Endothelial cell of umbilical vein (primary cell): ENCODE measurements at regions not wholly inside any gene's neighbourhood (a gene's known extent, or its start where the extent isn't known, plus 50 kb on each side); places are given as distances from the start of the nearest gene placed in this dataset.

Source experiments
- EZH2 ChIP-seq: IDR thresholded peaks from 2 replicates; pipeline ENCODE4 v1.6.1; 2012; ENCODE audit warnings: borderline replicate concordance, low read depth, mild to moderate bottlenecking, moderate library complexity, low read length, inconsistent platforms; ENCODE audit not compliant: severe bottlenecking
- GATA2 ChIP-seq: IDR thresholded peaks from 2 replicates; pipeline ENCODE4 v1.7.0; 2011; ENCODE audit warnings: low read depth, mild to moderate bottlenecking, moderate library complexity, mixed read lengths, low read length; ENCODE audit not compliant: insufficient read length, insufficient read depth
- JUN ChIP-seq: IDR thresholded peaks from 2 replicates; pipeline ENCODE4 v1.6.1; 2011; ENCODE audit warnings: borderline replicate concordance, low read depth; ENCODE audit not compliant: insufficient read length, insufficient read depth
- MYC ChIP-seq: IDR thresholded peaks from one replicate; pipeline ENCODE4 v1.6.1; 2011; ENCODE audit warnings: mild to moderate bottlenecking, low read depth, low read length
- POLR2A ChIP-seq: IDR thresholded peaks from 2 replicates; pipeline ENCODE4 v1.6.1; 2012; ENCODE audit warnings: low read depth, mild to moderate bottlenecking, control low read depth, low read length
- POLR2AphosphoS5 ChIP-seq: IDR thresholded peaks from 2 replicates; pipeline ENCODE4 v1.6.1; 2012; ENCODE audit warnings: low read depth, mild to moderate bottlenecking, control low read depth, low read length, moderate library complexity; ENCODE audit not compliant: insufficient read depth
- TF ChIP-seq, protein P1 (sequence below), 2 donors: IDR thresholded peaks; 1 replicate in 1 of 2; 2 replicates in 1 of 2; pipeline ENCODE4 v1.5.1; 2011; ENCODE audit warnings: low read length in 2 of 2, mild to moderate bottlenecking in 2 of 2, moderate library complexity in 2 of 2, control low read depth in 1 of 2, inconsistent platforms in 1 of 2, low read depth in 1 of 2; ENCODE audit not compliant: insufficient read depth in 1 of 2; ENCODE audit errors: extremely low read depth in 1 of 2
- TF ChIP-seq, protein P2 (sequence below): IDR thresholded peaks from 2 replicates; pipeline ENCODE4 v1.6.1; 2011; ENCODE audit not compliant: insufficient read depth, insufficient read length

DNA sequence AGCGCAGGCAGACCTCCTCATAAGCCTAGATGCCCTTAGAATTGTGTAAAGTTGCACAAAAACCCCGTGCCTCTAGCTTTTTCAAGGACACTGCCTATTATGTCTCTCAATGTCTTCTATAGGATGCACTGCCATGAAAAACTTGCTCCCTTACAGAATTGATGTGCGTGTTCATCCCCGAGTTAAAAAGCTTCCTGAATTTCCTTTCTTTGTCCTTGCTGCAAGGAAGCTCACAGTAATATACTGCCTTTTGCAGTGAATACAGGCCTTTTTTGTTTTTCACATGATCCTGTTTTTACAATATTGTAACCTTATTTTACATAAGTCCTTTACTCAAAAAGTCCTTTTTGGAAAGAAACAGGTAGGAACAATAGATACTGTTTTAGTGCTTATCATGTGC, 193.0 kb downstream of the TTLL7 start:
- TF ChIP-seq, protein P1, sequence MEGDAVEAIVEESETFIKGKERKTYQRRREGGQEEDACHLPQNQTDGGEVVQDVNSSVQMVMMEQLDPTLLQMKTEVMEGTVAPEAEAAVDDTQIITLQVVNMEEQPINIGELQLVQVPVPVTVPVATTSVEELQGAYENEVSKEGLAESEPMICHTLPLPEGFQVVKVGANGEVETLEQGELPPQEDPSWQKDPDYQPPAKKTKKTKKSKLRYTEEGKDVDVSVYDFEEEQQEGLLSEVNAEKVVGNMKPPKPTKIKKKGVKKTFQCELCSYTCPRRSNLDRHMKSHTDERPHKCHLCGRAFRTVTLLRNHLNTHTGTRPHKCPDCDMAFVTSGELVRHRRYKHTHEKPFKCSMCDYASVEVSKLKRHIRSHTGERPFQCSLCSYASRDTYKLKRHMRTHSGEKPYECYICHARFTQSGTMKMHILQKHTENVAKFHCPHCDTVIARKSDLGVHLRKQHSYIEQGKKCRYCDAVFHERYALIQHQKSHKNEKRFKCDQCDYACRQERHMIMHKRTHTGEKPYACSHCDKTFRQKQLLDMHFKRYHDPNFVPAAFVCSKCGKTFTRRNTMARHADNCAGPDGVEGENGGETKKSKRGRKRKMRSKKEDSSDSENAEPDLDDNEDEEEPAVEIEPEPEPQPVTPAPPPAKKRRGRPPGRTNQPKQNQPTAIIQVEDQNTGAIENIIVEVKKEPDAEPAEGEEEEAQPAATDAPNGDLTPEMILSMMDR (IDR thresholded peaks at IDR 0.05; ENCODE audit: extremely low read depth in 1 of 2, insufficient read depth in 1 of 2, low read depth in 1 of 2, low read length in 2 of 2) = no peak
- TF ChIP-seq POLR2AphosphoS5 = no peak
- TF ChIP-seq POLR2A = no peak
- no peak for TF ChIP-seq JUN
- TF ChIP-seq EZH2 = no peak
- TF ChIP-seq MYC = no peak
- no peak for TF ChIP-seq GATA2
- TF ChIP-seq, protein P2, sequence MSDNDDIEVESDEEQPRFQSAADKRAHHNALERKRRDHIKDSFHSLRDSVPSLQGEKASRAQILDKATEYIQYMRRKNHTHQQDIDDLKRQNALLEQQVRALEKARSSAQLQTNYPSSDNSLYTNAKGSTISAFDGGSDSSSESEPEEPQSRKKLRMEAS = no peak
